GM18951 (cell line): ENCODE measurements at regions not wholly inside any gene's neighbourhood (a gene's known extent, or its start where the extent isn't known, plus 50 kb on each side); places are given as distances from the start of the nearest gene placed in this dataset.

Experiments used
- POLR2A ChIP-seq: IDR thresholded peaks from 4 replicates; pipeline ENCODE4 v1.6.1; 2011; ENCODE audit warnings: mild to moderate bottlenecking; ENCODE audit not compliant: insufficient read length, insufficient read depth; ENCODE audit errors: extremely low read depth
- in situ Hi-C: fragments of 300-500 bp; cut with MboI; formaldehyde crosslinking; loops from one replicate; pipeline ENCODE4 v1.12.0; 2022; ENCODE audit warnings: low sequenced_read_pairs, mixed read lengths, inconsistent platforms; ENCODE audit not compliant: unreplicated experiment

- TF ChIP-seq POLR2A = no peak
- in situ Hi-C loops = no loop called here
These were observed 98.0 kb upstream of the ITGA6 start for GRCh38 chr2:172329416-172329773.

DNA sequence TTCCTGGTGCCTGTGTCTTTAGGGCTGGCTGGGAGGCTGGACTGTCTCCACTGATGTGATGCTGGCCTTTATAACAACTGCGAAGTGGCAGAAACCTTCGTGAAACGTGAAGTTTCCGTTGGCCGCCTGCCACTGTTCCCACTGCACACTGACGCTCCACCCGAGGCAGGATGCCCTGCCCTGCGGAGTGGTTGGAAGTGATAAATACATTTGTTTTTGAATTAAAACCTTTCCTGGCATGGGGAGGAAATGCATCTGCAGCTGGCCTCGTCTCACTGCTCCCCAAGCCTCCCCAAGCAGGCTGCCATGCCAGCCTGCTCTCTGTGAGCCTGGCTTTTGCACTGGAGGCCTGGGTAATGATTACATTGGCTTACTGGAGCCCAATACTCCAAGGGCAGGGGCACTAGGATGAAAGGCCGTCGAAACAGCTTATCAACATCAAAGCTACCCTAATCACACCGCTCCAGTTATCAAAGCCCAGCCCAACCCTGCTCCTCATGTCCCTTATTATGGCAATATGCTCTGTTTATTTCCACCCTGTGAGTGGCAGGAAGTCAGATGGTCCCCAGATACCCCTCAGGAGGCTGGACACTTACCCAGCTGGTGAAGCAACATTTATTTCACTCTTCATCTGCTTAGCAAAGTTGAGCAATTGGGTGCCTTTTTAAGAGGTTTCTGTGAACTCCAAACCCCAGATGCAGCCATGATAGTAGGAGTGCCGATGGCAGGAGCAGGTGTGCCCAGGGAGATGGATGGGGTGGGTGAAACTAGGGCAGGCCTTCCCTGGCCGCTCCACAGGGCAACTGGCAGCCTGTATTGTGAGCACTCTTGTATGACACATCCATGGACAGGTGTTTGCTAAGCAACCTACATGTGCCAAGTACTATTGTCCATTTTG lies 97.4 kb upstream of the ITGA6 start:
- in situ Hi-C loops = no loop called here
- no peak for TF ChIP-seq POLR2A

GRCh38 chr2:172332507-172332906 lies 94.9 kb upstream of the ITGA6 start:
- in situ Hi-C loops = no loop called here
- TF ChIP-seq POLR2A = no peak

- in situ Hi-C loops = no loop called here
- no peak for TF ChIP-seq POLR2A
These were observed 94.0 kb upstream of the ITGA6 start for GRCh38 chr2:172333235-172333977.

DNA sequence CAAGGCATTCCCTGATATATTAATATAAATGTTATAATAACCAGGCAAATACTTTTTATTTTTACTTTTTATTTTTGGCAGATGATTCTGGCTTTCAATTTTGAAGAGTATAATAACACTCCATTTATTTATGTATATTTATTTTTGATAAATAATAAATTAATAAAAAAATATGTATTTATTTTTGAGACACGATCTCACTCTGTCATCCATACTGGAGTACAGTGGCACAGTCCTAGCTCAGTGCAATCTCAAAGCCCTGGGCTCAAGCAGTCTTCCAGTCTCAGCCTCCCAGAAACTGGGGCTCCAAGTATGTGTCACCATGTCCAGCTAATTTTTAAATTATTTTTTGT lies 93.4 kb upstream of the ITGA6 start:
- in situ Hi-C loops = no loop called here
- TF ChIP-seq POLR2A = no peak

DNA sequence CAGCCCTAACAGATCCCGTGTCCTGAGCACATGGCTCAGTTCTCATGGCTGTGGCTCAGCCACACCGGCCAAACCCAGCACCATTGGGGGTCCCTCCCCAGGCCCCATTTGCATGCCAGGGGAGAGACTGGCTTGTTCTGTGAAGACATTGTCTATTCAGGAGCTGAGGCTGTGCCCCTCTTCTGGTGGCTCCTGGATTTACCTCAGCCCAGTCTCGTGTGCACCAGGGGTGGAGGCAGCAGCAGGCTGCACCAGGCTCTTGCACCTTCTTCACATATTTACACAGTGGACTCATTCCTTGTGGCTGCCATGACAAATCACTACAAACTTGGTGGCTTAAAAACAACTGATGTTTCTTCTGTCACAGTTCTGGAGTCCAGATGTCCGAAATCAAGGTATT lies 92.4 kb upstream of the ITGA6 start:
- in situ Hi-C loops = no loop called here
- no peak for TF ChIP-seq POLR2A

- TF ChIP-seq POLR2A = no peak
- in situ Hi-C loops = no loop called here
These were observed 91.7 kb upstream of the ITGA6 start for GRCh38 chr2:172335736-172336135.

DNA sequence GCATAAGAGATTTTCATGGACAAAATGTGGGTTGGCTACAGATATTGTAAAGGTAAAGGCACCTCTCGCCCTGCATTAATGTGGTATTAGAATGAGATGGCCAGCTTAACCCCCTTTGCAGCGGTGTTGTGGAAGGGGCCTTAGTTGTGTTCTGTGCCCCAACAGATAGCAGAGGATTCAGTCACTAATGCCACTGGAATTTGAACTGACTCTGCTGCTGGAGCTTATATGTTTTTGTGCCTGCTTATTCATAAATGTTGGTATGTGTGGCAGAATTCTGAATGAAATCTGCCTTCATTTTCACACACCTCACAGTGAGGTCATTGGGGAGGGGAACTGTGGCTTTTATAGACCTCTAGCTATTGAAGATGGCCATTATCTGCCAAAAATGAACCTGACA lies 90.7 kb upstream of the ITGA6 start:
- TF ChIP-seq POLR2A = no peak
- in situ Hi-C loops = no loop called here

- no peak for TF ChIP-seq POLR2A
- in situ Hi-C loops = no loop called here
These were observed 87.9 kb upstream of the ITGA6 start for GRCh38 chr2:172339371-172340010.

DNA sequence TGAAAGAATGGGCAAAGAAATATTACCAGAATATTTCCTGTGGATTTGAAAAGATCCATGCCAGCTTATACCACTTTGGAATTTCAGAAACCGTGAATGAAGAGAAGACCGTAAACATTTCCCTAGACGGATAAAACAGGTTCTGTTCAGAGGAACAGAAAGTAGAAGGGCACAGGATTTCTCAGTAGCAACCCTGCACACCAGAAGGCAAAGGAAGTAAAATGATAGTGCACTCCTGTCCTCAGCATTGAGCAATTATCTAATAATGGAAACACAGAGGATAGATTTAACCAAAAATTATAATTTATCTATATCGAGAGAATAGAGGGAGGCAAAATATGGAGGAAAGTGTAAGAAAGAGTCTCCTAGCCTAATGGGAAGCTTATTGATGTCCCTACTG lies 87.0 kb upstream of the ITGA6 start:
- no peak for TF ChIP-seq POLR2A
- in situ Hi-C loops = no loop called here

DNA sequence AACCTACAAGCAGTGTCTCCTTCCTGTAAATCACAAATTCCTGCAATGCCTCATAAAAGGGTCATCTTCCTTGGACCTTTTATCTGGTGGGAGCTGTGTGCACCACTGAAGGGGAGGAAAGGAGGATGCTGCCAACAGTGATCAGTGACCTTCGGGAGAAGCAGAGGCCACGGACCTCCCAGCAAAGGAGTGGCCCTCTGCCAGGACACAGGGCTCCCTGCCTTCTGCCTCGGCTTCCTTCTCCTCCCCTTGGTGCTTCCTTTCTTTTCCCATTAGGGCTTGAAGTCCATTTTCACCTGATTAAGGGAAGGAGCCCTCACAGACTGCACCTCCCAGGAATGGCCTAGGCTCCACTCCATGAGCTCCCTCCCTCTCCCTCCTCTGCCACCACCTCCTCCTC lies 85.3 kb upstream of the ITGA6 start:
- no peak for TF ChIP-seq POLR2A
- in situ Hi-C loops = no loop called here

GRCh38 chr2:172342611-172343010 lies 84.8 kb upstream of the ITGA6 start:
- in situ Hi-C loops = no loop called here
- TF ChIP-seq POLR2A = no peak

DNA sequence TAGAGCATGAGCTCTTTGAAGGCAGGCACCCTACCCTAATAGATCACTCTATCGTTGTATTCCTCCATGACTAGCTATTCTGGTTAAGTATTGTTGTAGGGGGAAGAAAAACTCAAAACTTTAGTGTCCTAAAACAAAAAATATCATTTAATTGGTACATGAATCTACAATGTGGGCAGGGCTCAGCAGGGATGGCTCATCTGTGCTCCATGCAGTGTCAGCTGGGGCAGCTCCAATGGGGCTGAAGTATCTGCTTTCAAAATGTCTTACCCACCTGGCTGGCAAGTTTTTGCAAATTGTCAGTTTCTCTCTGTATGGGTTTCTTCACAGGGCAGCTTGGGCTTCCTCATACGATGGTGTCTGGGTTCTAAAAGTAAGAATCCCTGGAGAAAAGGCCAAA lies 83.2 kb upstream of the ITGA6 start:
- TF ChIP-seq POLR2A = no peak
- in situ Hi-C loops = no loop called here
